CD14-positive monocyte (primary cell): ENCODE measurements at regions not wholly inside any gene's neighbourhood (a gene's known extent, or its start where the extent isn't known, plus 50 kb on each side); places are given as distances from the start of the nearest gene placed in this dataset.
A peak's percentile ranks its signal among the peaks of the same experiment; 100 is the strongest.

Experiments
- DNase-seq, 3 donors: peaks; one replicate each; pipeline ENCODE4 v3.0.0-alpha.2; 2011 to 2022
- H2AFZ ChIP-seq: 2 replicates; pipeline ENCODE4 v1.6.0; 2012; ENCODE audit warnings: mild to moderate bottlenecking, low read depth, low read length, inconsistent platforms; ENCODE audit not compliant: insufficient read depth, poor library complexity, severe bottlenecking
- H3K27ac ChIP-seq, 2 donors: 1 replicate in 1 of 2; 2 replicates in 1 of 2; pipeline ENCODE4 v1.5.1; 2012 to 2013; ENCODE audit warnings: low read length in 2 of 2, control low read depth in 1 of 2, inconsistent platforms in 1 of 2, low read depth in 1 of 2, mild to moderate bottlenecking in 1 of 2
- H3K27me3 ChIP-seq, 2 donors: one replicate each; pipeline versions ENCODE4 v1.6.0 to v1.6.1; 2011 to 2013; ENCODE audit warnings: low read length in 2 of 2; ENCODE audit not compliant: control insufficient read depth in 2 of 2, insufficient read depth in 2 of 2
- H3K36me3 ChIP-seq, 2 donors: replicated peaks in 1 of 2; 1 replicate in 1 of 2; 2 replicates in 1 of 2; pipeline versions ENCODE4 v1.5.1 to v1.6.1; 2012 to 2013; ENCODE audit warnings: low read length in 2 of 2, control low read depth in 1 of 2, inconsistent platforms in 1 of 2, mild to moderate bottlenecking in 1 of 2; ENCODE audit not compliant: insufficient read depth in 2 of 2, control insufficient read depth in 1 of 2
- H3K4me1 ChIP-seq, 2 donors: 1 replicate in 1 of 2; 2 replicates in 1 of 2; pipeline versions ENCODE4 v1.5.1 to v1.6.1; 2012 to 2013; ENCODE audit warnings: low read length in 2 of 2, control low read depth in 1 of 2, inconsistent platforms in 1 of 2, mild to moderate bottlenecking in 1 of 2, moderate library complexity in 1 of 2; ENCODE audit not compliant: insufficient read depth in 2 of 2, control insufficient read depth in 1 of 2
- H3K4me2 ChIP-seq: replicated peaks from 2 replicates; pipeline ENCODE3; 2012; ENCODE audit warnings: low read length, moderate library complexity, mild to moderate bottlenecking; ENCODE audit not compliant: poor library complexity, severe bottlenecking; ENCODE audit errors: extremely low read depth
- H3K4me3 ChIP-seq, 3 experiments: fragments of 200-600 bp in 1 of 3; sonication (generic) in 1 of 3; replicated peaks in 1 of 3; 1 replicate in 2 of 3; 2 replicates in 1 of 3; pipeline ENCODE4 v1.5.1; 2011 to 2013; ENCODE audit warnings: low read length in 3 of 3, mild to moderate bottlenecking in 3 of 3, control low read depth in 2 of 3, low read depth in 2 of 3, inconsistent platforms in 1 of 3, moderate library complexity in 1 of 3
- H3K79me2 ChIP-seq: 2 replicates; pipeline ENCODE4 v1.6.0; 2012; ENCODE audit warnings: mild to moderate bottlenecking, control low read depth, inconsistent platforms, low read length, moderate library complexity; ENCODE audit not compliant: insufficient read depth
- H3K9ac ChIP-seq: 2 replicates; pipeline ENCODE4 v1.6.0; 2017; ENCODE audit warnings: low read length, mild to moderate bottlenecking; ENCODE audit not compliant: insufficient read depth, poor library complexity, severe bottlenecking
- H3K9me3 ChIP-seq, 2 donors: replicated peaks in 1 of 2; 1 replicate in 1 of 2; 2 replicates in 1 of 2; pipeline versions ENCODE4 v1.5.1 to v1.6.1; 2012 to 2013; ENCODE audit warnings: low read length in 2 of 2, control low read depth in 1 of 2; ENCODE audit not compliant: control insufficient read depth in 1 of 2, insufficient read depth in 1 of 2
- H4K20me1 ChIP-seq: 2 replicates; pipeline ENCODE4 v1.6.0; 2012; ENCODE audit warnings: mild to moderate bottlenecking, low read length, control low read depth, moderate library complexity; ENCODE audit not compliant: insufficient read depth
- H3K27ac Mint-ChIP-seq, 7 donors: one replicate each; pipeline ENCODE4 v1.8.0; 2020; ENCODE audit warnings: mild to moderate bottlenecking in 7 of 7, mixed read lengths in 7 of 7, moderate library complexity in 6 of 7, inconsistent platforms in 2 of 7
- H3K27me3 Mint-ChIP-seq, 3 donors: one replicate each; pipeline ENCODE4 v1.8.0; 2021 to 2022; ENCODE audit warnings: low read depth in 3 of 3, mild to moderate bottlenecking in 3 of 3, mixed read lengths in 3 of 3, moderate library complexity in 3 of 3, inconsistent platforms in 1 of 3
- H3K36me3 Mint-ChIP-seq, 2 donors: one replicate each; pipeline ENCODE4 v1.8.0; 2020; ENCODE audit warnings: mixed read lengths in 2 of 2, inconsistent platforms in 1 of 2, mild to moderate bottlenecking in 1 of 2
- H3K4me1 Mint-ChIP-seq: one replicate; pipeline ENCODE4 v1.8.0; 2020; ENCODE audit warnings: mild to moderate bottlenecking, mixed read lengths
- H3K4me3 Mint-ChIP-seq, 2 donors: one replicate each; pipeline ENCODE4 v1.8.0; 2020; ENCODE audit warnings: mild to moderate bottlenecking in 2 of 2, mixed read lengths in 2 of 2, moderate library complexity in 1 of 2
- H3K9me3 Mint-ChIP-seq, 7 donors: one replicate each; pipeline ENCODE4 v1.8.0; 2020 to 2022; ENCODE audit warnings: mixed read lengths in 7 of 7, mild to moderate bottlenecking in 6 of 7, moderate library complexity in 6 of 7, inconsistent platforms in 2 of 7
- WGBS: methylation state at CpG from one replicate; pipeline ENCODE4 v1.1.5; 2013; ENCODE audit warnings: missing lambda C conversion rate; ENCODE audit not compliant: insufficient coverage; 5-methylcytosine and 5-hydroxymethylcytosine counted together
- intact Hi-C, 2 donors: fragments of 100-400 bp; cut with micrococcal nuclease; formaldehyde crosslinking; loops; one replicate each; pipeline versions ENCODE4 v1.15.0 to v1.15.1; 2023
- TF ChIP-seq, protein P1 (sequence below): fragments of 200-600 bp; IDR thresholded peaks from one replicate; pipeline ENCODE4 v1.8.0; 2022; ENCODE audit warnings: antibody characterized with exemption, mild to moderate bottlenecking

DNA sequence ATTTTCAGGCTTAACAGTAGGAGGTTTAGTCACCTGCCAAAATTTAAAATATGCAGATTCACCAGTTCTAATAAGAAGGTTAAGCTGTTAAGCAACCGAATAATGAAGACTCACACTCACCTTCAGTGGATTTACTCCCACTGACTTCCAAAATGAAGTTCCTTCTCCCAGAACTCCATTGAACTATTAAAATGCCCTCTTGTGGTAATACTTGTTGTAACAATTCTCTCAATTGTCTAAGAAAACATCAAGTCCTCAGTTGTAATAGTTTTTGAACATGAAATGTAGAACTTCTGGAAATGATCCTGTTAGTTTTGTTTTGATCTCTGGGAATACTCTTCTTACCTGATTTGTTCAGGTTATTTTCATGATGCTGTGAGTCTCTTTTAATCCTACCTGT is 522.0 kb upstream of the ATXN8OS start:
- Histone ChIP-seq H3K4me3 (no peak overlapping the region), H3K79me2 (no peaks in the 10 kb centered on the region), H3K27me3 (no peaks in the 10 kb centered on the region), H3K4me2 (no peak overlapping the region), H3K36me3 (no peaks in the 10 kb centered on the region), H4K20me1 (no peaks in the 10 kb centered on the region), H3K9ac (no peak overlapping the region), H3K9me3 (no peaks in the 10 kb centered on the region), H3K27ac (no peak overlapping the region), H2AFZ (no peak overlapping the region), H3K4me1 (no peaks in the 10 kb centered on the region)
- no peaks in the 10 kb centered on the region for H3K27me3 Mint-ChIP-seq
- no peaks in the 10 kb centered on the region for H3K36me3 Mint-ChIP-seq
- H3K4me1 Mint-ChIP-seq: no peaks in the 10 kb centered on the region
- no peak for DNase-seq
- no CpG with 5 or more reads among the region's 1 CpG for WGBS
- TF ChIP-seq, protein P1, sequence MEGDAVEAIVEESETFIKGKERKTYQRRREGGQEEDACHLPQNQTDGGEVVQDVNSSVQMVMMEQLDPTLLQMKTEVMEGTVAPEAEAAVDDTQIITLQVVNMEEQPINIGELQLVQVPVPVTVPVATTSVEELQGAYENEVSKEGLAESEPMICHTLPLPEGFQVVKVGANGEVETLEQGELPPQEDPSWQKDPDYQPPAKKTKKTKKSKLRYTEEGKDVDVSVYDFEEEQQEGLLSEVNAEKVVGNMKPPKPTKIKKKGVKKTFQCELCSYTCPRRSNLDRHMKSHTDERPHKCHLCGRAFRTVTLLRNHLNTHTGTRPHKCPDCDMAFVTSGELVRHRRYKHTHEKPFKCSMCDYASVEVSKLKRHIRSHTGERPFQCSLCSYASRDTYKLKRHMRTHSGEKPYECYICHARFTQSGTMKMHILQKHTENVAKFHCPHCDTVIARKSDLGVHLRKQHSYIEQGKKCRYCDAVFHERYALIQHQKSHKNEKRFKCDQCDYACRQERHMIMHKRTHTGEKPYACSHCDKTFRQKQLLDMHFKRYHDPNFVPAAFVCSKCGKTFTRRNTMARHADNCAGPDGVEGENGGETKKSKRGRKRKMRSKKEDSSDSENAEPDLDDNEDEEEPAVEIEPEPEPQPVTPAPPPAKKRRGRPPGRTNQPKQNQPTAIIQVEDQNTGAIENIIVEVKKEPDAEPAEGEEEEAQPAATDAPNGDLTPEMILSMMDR: no peak
- H3K9me3 Mint-ChIP-seq: peaks cover 0 to 3% (median 0%) of the 10 kb centered on the region in 7 donors
- no peak overlapping the region for H3K4me3 Mint-ChIP-seq
- intact Hi-C loops: no loop called here
- no peak overlapping the region for H3K27ac Mint-ChIP-seq

DNA sequence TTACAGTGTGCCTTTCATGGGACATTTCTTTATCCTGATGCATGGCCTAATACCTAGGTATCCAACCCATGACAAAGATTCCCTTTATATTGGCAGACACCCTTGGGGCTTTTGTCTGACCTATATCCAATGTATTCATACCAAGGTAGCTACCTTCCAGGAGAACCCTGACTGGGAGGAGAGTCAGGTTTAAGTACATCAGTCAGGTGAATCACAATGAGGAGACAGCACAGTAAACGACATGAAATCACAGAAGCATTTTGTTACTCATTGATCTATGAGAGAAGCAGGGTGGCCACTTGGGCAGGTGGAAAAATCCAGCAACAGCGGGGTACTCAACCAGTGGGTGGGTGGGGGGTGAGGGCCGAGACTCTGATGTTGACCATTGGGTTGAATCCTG is 527.4 kb upstream of the ATXN8OS start:
- Histone ChIP-seq H3K79me2 (no peaks in the 10 kb centered on the region), H3K4me2 (no peak overlapping the region), H3K27ac (no peak overlapping the region), H3K4me1 (no peaks in the 10 kb centered on the region), H3K4me3 (no peak overlapping the region), H2AFZ (no peak overlapping the region), H4K20me1 (no peaks in the 10 kb centered on the region), H3K9ac (no peak overlapping the region), H3K36me3 (no peaks in the 10 kb centered on the region), H3K9me3 (no peaks in the 10 kb centered on the region), H3K27me3 (no peaks in the 10 kb centered on the region)
- Mint-ChIP-seq H3K9me3 (no peaks in the 10 kb centered on the region), H3K27me3 (no peaks in the 10 kb centered on the region), H3K4me3 (no peak overlapping the region), H3K27ac (peak overlapping the region in 1 of 7 donors; percentile 55), H3K36me3 (no peaks in the 10 kb centered on the region), H3K4me1 (no peaks in the 10 kb centered on the region)
- no peak for DNase-seq
- 83% methylated on average over 2 of the region's 3 CpGs for WGBS
- intact Hi-C loops: no loop called here
- TF ChIP-seq, protein P1: no peak
